OCI-LY7 (cell line): ENCODE measurements at regions not wholly inside any gene's neighbourhood (a gene's known extent, or its start where the extent isn't known, plus 50 kb on each side); places are given as distances from the start of the nearest gene placed in this dataset.

Experiments used
- BruUV-seq: library from RNA; stranded (reverse); fragments of 400-500 nt; replicated peaks from 2 replicates; lab custom pipeline; 2021; lab: Mats Ljungman, UMichigan
- CTCF ChIA-PET: fragments of 300-600 bp; sonication (Branson Sonifier 250); formaldehyde crosslinking; loops from one replicate; lab custom pipeline; 2022; ENCODE audit warnings: antibody characterized with exemption; ENCODE audit not compliant: unreplicated experiment; lab: Charles Lee
- POLR2A ChIA-PET: fragments of 300-600 bp; sonication (Branson Sonifier 250); formaldehyde crosslinking; loops from one replicate; lab custom pipeline; 2022; ENCODE audit warnings: antibody characterized with exemption; lab: Charles Lee
- DNase-seq: peaks from one replicate; pipeline ENCODE4 v3.0.0-alpha.2; 2015; ENCODE audit warnings: low spot score
- H2AFZ ChIP-seq: fragments of 200-600 bp; sonication (generic), shearing (Covaris generic); 2 replicates; pipeline ENCODE4 v1.6.1; 2014; ENCODE audit warnings: mild to moderate bottlenecking, antibody characterized with exemption, low read length, moderate library complexity
- H3K27ac ChIP-seq: fragments of 200-600 bp; sonication (generic); 2 replicates; pipeline ENCODE4 v1.5.1; 2014; ENCODE audit warnings: mixed run types, low read depth, mild to moderate bottlenecking, moderate library complexity, low read length, inconsistent platforms; ENCODE audit not compliant: poor library complexity, severe bottlenecking
- H3K36me3 ChIP-seq: fragments of 200-600 bp; sonication (generic); 2 replicates; pipeline ENCODE4 v1.6.1; 2014; ENCODE audit warnings: mild to moderate bottlenecking, antibody characterized with exemption, low read length, moderate library complexity, mixed read lengths; ENCODE audit not compliant: insufficient read depth
- H3K4me1 ChIP-seq: fragments of 200-600 bp; sonication (generic); 2 replicates; pipeline ENCODE4 v1.5.1; 2014; ENCODE audit warnings: mild to moderate bottlenecking, low read length; ENCODE audit not compliant: insufficient read depth, poor library complexity, severe bottlenecking
- H3K4me2 ChIP-seq: fragments of 200-600 bp; sonication (generic); 2 replicates; pipeline ENCODE4 v1.6.1; 2014; ENCODE audit warnings: mild to moderate bottlenecking, low read length
- H3K4me3 ChIP-seq: fragments of 200-600 bp; sonication (generic); 2 replicates; pipeline ENCODE4 v1.5.1; 2014; ENCODE audit warnings: mild to moderate bottlenecking, low read depth, low read length; ENCODE audit not compliant: poor library complexity, severe bottlenecking
- H3K79me2 ChIP-seq: fragments of 200-600 bp; sonication (generic); 2 replicates; pipeline ENCODE4 v1.6.1; 2016; ENCODE audit warnings: low read depth, mild to moderate bottlenecking, low read length, moderate library complexity, mixed read lengths; ENCODE audit not compliant: insufficient read depth
- H3K9me2 ChIP-seq: fragments of 200-600 bp; sonication (generic); 2 replicates; pipeline ENCODE4 v1.6.1; 2016; ENCODE audit warnings: mild to moderate bottlenecking, low read length, mixed read lengths; ENCODE audit not compliant: insufficient read depth
- H3K9me3 ChIP-seq: fragments of 200-600 bp; sonication (generic); 2 replicates; pipeline ENCODE4 v1.6.1; 2014; ENCODE audit warnings: mild to moderate bottlenecking, mixed run types, low read length, mixed read lengths
- H4K20me1 ChIP-seq: fragments of 200-600 bp; sonication (generic); 2 replicates; pipeline ENCODE4 v1.6.1; 2014; ENCODE audit warnings: mild to moderate bottlenecking, antibody characterized with exemption, low read length, moderate library complexity, mixed read lengths; ENCODE audit not compliant: insufficient read depth
- CTCF ChIP-seq: fragments of 200-600 bp; sonication (generic); conservative IDR thresholded peaks from 2 replicates; pipeline ENCODE4 v1.5.1; 2014; ENCODE audit warnings: mild to moderate bottlenecking, antibody characterized with exemption, low read length, moderate library complexity, mixed read lengths
- EZH2phosphoT487 ChIP-seq: fragments of 200-600 bp; sonication (generic); IDR thresholded peaks from 2 replicates; pipeline ENCODE4 v1.6.1; 2018; ENCODE audit warnings: low read depth, borderline replicate concordance, mild to moderate bottlenecking, mixed run types, antibody characterized with exemption, low read length, moderate library complexity, mixed read lengths
- intact Hi-C: fragments of 100-400 bp; cut with micrococcal nuclease; formaldehyde crosslinking; loops from one replicate; pipeline ENCODE4 v1.10.0; 2022; ENCODE audit not compliant: unreplicated experiment

- CTCF ChIA-PET: no interaction called here
- intact Hi-C loops: no loop called here
- no peaks in the 10 kb centered on the region for H3K9me3 ChIP-seq
These were observed 245.8 kb downstream of the FRK start for GRCh38 chr6:115814907-115815306.

GRCh38 chr6:115811541-115811940, 249.2 kb downstream of the FRK start:
- H3K9me2 ChIP-seq: no peaks in the 10 kb centered on the region
- H3K4me3 ChIP-seq: no peak overlapping the region
- intact Hi-C loops: no loop called here
- no peaks in the 10 kb centered on the region for H4K20me1 ChIP-seq
- DNase-seq: no peak
- H3K36me3 ChIP-seq: no peaks in the 10 kb centered on the region
- ChIA-PET POLR2A (interaction anchor here (0.7 to 1.0 kb wide), 2 partner anchors 18 to 356 kb away, joined by 3 read pairs; no protein-coding TSS in a partner anchor), CTCF (interaction anchor here (1.0 kb wide), 1 partner anchor 56 kb away, joined by 3 read pairs; no protein-coding TSS in a partner anchor)
- no peak overlapping the region for H3K27ac ChIP-seq
- H3K9me3 ChIP-seq: no peaks in the 10 kb centered on the region
- no peaks in the 10 kb centered on the region for H3K4me1 ChIP-seq
- no peak overlapping the region for H2AFZ ChIP-seq
- H3K79me2 ChIP-seq: no peaks in the 10 kb centered on the region
- TF ChIP-seq CTCF (no peak), EZH2phosphoT487 (no peak)
- H3K4me2 ChIP-seq: no peak overlapping the region
- no TSS peak for BruUV-seq

More at GRCh38 chr6:115814907-115815306, 245.8 kb downstream of the FRK start:
- no peak overlapping the region for H3K27ac ChIP-seq
- no peak overlapping the region for H3K4me3 ChIP-seq
- DNase-seq: no peak
- no peaks in the 10 kb centered on the region for H3K36me3 ChIP-seq
- H3K79me2 ChIP-seq: no peaks in the 10 kb centered on the region
- H2AFZ ChIP-seq: no peak overlapping the region
- no peaks in the 10 kb centered on the region for H3K4me1 ChIP-seq
- no peak overlapping the region for H3K4me2 ChIP-seq
- BruUV-seq: no TSS peak
- POLR2A ChIA-PET: no interaction called here
- no peaks in the 10 kb centered on the region for H4K20me1 ChIP-seq
- TF ChIP-seq CTCF: no peak
- TF ChIP-seq EZH2phosphoT487: no peak
- H3K9me2 ChIP-seq: no peaks in the 10 kb centered on the region

- H3K4me1 ChIP-seq: no peaks in the 10 kb centered on the region
- H3K27ac ChIP-seq: no peak overlapping the region
- CTCF ChIA-PET: no interaction called here
- no peak for DNase-seq
- no peaks in the 10 kb centered on the region for H3K9me2 ChIP-seq
- H3K4me2 ChIP-seq: no peak overlapping the region
- no peaks in the 10 kb centered on the region for H3K79me2 ChIP-seq
- intact Hi-C loops: no loop called here
- no peak for TF ChIP-seq CTCF
- TF ChIP-seq EZH2phosphoT487: no peak
- no peaks in the 10 kb centered on the region for H4K20me1 ChIP-seq
- H3K4me3 ChIP-seq: no peak overlapping the region
- no peaks in the 10 kb centered on the region for H3K9me3 ChIP-seq
- H3K36me3 ChIP-seq: no peaks in the 10 kb centered on the region
- POLR2A ChIA-PET: no interaction called here
- H2AFZ ChIP-seq: no peak overlapping the region
- BruUV-seq: no TSS peak
These were observed 262.5 kb downstream of the FRK start for GRCh38 chr6:115798229-115798628.
